ENCODE measurements at regions not wholly inside any gene's neighbourhood (a gene's known extent, or its start where the extent isn't known, plus 50 kb on each side); places are given as distances from the start of the nearest gene placed in this dataset.

DNA sequence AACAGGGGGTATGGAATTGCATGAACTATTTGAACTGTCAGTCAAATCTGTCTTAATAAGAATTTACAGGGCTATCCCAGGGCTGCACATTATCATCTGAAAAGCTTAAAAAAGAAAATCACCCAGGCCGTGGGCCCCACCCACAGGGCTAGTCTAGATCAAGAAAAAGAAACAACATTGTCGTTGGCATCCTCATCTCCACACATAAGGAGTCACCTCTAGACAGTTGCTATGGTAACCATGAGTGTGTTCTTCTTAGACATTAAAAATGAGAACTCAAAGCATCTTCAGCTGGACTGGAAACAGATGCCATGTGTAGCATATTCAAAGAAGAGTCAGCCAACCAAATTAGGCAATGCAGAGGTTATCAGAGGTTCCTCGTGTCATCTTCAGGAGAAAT lies 72.3 kb upstream of the CPO start:
- H3K27ac ChIP-seq (ENCODE audit: low read depth, low read length) = no peak overlapping the region
- no peaks in the 10 kb centered on the region for H3K27me3 ChIP-seq (ENCODE audit: control insufficient read depth, insufficient read depth, low read length)
- H3K36me3 ChIP-seq (ENCODE audit: control insufficient read depth, insufficient read depth, low read length) = no peaks in the 10 kb centered on the region
- H3K4me3 ChIP-seq (ENCODE audit: low read length) = no peak overlapping the region
- H3K4me1 ChIP-seq (ENCODE audit: control insufficient read depth, insufficient read depth, low read length) = no peaks in the 10 kb centered on the region
- H3K9ac ChIP-seq (ENCODE audit: low read length) = no peak overlapping the region

GRCh38 chr2:206869824-206870495 lies 69.4 kb upstream of the CPO start:
- Histone ChIP-seq H3K4me3 (ENCODE audit: low read length) (no peak overlapping the region), H3K27me3 (ENCODE audit: control insufficient read depth, insufficient read depth, low read length) (no peaks in the 10 kb centered on the region), H3K4me1 (ENCODE audit: control insufficient read depth, insufficient read depth, low read length) (no peaks in the 10 kb centered on the region), H3K36me3 (ENCODE audit: control insufficient read depth, insufficient read depth, low read length) (no peaks in the 10 kb centered on the region), H3K9ac (ENCODE audit: low read length) (no peak overlapping the region), H3K27ac (ENCODE audit: low read depth, low read length) (no peak overlapping the region)

DNA sequence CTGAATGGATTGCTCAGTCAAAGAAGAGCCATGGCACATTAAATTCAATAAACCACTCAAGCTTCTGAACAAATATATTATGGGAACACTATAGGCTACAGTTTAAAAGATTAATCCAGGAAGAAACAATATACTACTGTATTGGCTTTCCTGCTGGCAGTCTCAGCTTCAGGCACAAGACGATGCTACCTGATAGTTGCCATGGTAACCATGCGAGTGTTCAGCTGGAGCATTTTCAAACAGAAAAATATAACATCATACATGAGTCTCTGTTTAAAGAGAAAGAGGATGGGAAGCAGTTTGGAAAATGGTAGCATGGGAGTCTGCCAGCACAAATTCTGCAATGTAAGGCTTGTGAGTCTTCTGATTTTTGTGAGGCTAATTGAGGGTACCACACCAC lies 65.9 kb upstream of the CPO start:
- Histone ChIP-seq H3K27ac (ENCODE audit: low read depth, low read length) (no peak overlapping the region), H3K9ac (ENCODE audit: low read length) (no peak overlapping the region), H3K36me3 (ENCODE audit: control insufficient read depth, insufficient read depth, low read length) (no peaks in the 10 kb centered on the region), H3K4me3 (ENCODE audit: low read length) (no peak overlapping the region), H3K27me3 (ENCODE audit: control insufficient read depth, insufficient read depth, low read length) (no peaks in the 10 kb centered on the region), H3K4me1 (ENCODE audit: control insufficient read depth, insufficient read depth, low read length) (no peaks in the 10 kb centered on the region)

DNA sequence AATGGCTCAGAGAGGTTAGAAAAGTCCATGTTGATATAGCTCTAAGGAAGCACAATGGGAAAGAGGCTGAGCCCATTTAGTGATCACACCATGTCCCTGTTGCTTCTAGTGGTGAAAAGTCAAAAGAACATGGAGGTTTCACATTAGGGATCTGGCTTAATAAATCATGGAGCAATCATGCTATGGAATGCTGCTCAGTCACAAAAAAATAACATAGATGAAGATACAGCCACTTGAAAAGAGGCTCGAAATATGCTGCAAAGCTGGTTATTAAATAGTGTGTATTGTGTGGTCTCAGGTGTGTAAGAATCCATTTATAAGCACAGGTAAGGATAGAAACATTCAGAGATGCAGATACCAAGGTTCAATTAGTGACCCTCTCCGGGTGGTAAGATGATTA lies 63.6 kb upstream of the CPO start:
- Histone ChIP-seq H3K4me1 (ENCODE audit: control insufficient read depth, insufficient read depth, low read length) (no peaks in the 10 kb centered on the region), H3K36me3 (ENCODE audit: control insufficient read depth, insufficient read depth, low read length) (no peaks in the 10 kb centered on the region), H3K4me3 (ENCODE audit: low read length) (no peak overlapping the region), H3K9ac (ENCODE audit: low read length) (no peak overlapping the region), H3K27me3 (ENCODE audit: control insufficient read depth, insufficient read depth, low read length) (no peaks in the 10 kb centered on the region), H3K27ac (ENCODE audit: low read depth, low read length) (no peak overlapping the region)

GRCh38 chr2:206876216-206876860 lies 63.0 kb upstream of the CPO start:
- H3K9ac ChIP-seq (ENCODE audit: low read length) = no peak overlapping the region
- H3K4me1 ChIP-seq (ENCODE audit: control insufficient read depth, insufficient read depth, low read length) = no peaks in the 10 kb centered on the region

DNA sequence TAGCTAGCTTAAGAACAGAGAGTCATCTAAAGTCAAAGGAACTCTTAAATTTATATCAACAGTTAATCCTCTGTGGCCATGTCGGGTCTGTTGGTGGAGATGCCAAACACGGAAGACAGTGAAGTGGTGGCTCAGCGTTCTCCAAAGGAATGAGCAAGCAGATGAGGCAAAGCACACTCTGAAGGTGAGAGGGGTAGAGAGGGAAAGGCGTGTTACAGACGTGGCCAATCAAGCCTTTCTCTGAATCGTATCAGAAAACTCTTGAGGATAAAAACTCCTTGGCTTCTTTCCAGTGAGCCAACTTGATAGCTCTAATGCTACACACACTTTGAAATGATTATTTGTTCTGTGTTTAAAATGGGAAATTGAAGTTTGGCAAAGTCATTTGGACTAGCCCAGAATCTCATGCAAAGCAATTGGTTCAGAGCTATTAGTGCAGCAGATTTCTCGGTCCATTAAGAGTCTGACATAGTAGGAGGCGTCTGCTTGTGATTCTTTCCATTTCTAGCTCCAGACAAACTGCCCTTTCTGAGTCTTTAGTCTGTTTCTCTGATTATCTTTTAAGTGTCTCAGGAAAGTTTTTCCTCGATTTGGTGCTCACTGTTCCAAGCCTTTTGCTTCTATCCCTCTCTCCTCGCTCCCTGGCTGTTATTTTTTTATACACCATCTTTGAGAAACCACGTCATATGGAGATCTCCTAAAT lies 57.5 kb upstream of the CPO start:
- no peaks in the 10 kb centered on the region for H3K4me1 ChIP-seq (ENCODE audit: control insufficient read depth, insufficient read depth, low read length)
- no peak overlapping the region for H3K4me3 ChIP-seq (ENCODE audit: low read length)
- no peak overlapping the region for H3K9ac ChIP-seq (ENCODE audit: low read length)
- no peak overlapping the region for H3K27ac ChIP-seq (ENCODE audit: low read depth, low read length)
- no peaks in the 10 kb centered on the region for H3K27me3 ChIP-seq (ENCODE audit: control insufficient read depth, insufficient read depth, low read length)
- H3K36me3 ChIP-seq (ENCODE audit: control insufficient read depth, insufficient read depth, low read length) = no peaks in the 10 kb centered on the region

More at GRCh38 chr2:206876216-206876860, 63.0 kb upstream of the CPO start:
- Histone ChIP-seq H3K27ac (ENCODE audit: low read depth, low read length) (no peak overlapping the region), H3K36me3 (ENCODE audit: control insufficient read depth, insufficient read depth, low read length) (no peaks in the 10 kb centered on the region), H3K4me3 (ENCODE audit: low read length) (no peak overlapping the region), H3K27me3 (ENCODE audit: control insufficient read depth, insufficient read depth, low read length) (no peaks in the 10 kb centered on the region)

DNA sequence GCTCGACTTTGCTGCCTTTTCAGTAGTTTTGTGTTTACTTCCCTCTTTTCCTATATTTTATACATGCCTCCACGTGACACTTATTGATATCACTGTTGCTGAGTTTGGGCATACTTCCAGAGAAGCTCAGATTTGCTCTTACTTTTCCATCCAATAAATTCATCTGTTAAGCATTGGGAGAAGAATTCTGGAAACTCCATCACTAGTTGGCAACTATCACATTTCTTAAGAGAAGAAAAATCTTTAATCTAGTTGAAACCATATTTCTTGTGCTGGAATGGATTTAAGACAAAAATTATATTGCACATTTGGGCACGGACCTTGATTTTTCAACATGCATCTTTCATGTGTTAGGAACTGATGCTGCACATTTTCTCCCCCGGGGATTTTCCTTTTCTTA lies 52.6 kb upstream of the CPO start:
- Histone ChIP-seq H3K36me3 (ENCODE audit: control insufficient read depth, insufficient read depth, low read length) (no peaks in the 10 kb centered on the region), H3K4me3 (ENCODE audit: low read length) (no peak overlapping the region), H3K9ac (ENCODE audit: low read length) (no peak overlapping the region), H3K4me1 (ENCODE audit: control insufficient read depth, insufficient read depth, low read length) (no peaks in the 10 kb centered on the region), H3K27ac (ENCODE audit: low read depth, low read length) (no peak overlapping the region), H3K27me3 (ENCODE audit: control insufficient read depth, insufficient read depth, low read length) (no peaks in the 10 kb centered on the region)

DNA sequence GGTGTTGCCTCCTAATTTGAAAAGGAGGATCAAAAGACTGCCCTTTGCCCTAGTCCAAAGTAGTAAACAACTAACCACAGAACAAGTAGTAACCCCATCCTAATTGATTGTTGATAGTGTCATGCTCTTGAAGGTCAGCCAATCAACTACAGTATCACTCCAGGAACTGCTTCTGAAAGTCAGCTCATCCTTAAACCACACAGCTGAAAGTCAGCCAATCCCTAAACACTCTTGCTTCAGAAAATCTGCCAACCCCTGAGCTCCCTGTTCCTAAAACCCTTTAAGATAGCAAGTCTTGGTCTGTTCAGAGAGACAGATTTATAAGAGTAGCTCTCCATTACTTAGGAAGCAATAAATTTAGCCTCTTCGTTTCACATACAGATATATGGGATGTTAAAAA lies 51.6 kb upstream of the CPO start:
- Histone ChIP-seq H3K36me3 (ENCODE audit: control insufficient read depth, insufficient read depth, low read length) (no peaks in the 10 kb centered on the region), H3K27me3 (ENCODE audit: control insufficient read depth, insufficient read depth, low read length) (no peaks in the 10 kb centered on the region), H3K9ac (ENCODE audit: low read length) (no peak overlapping the region), H3K4me1 (ENCODE audit: control insufficient read depth, insufficient read depth, low read length) (no peaks in the 10 kb centered on the region), H3K27ac (ENCODE audit: low read depth, low read length) (no peak overlapping the region), H3K4me3 (ENCODE audit: low read length) (no peak overlapping the region)
